Suprapubic skin (tissue), 4 donors: ENCODE measurements at regions not wholly inside any gene's neighbourhood (a gene's known extent, or its start where the extent isn't known, plus 50 kb on each side); places are given as distances from the start of the nearest gene placed in this dataset.
"Not testable (repeated sequence)": the region's sequence is repeated elsewhere in the genome, so short reads cannot be mapped to it uniquely, and the experiment has no call there.

ENCODE experiments used
- EP300 ChIP-seq: sonication (generic); formaldehyde crosslinking; IDR thresholded peaks from one replicate; pipeline ENCODE4 v1.6.1; 2017; ENCODE audit warnings: antibody characterized with exemption
- POLR2A ChIP-seq, 2 donors: fragments of 450-650 bp; IDR thresholded peaks; one replicate each; pipeline ENCODE4 v1.6.1; 2017; ENCODE audit warnings: antibody characterized with exemption in 2 of 2, mild to moderate bottlenecking in 2 of 2, moderate library complexity in 2 of 2
- POLR2AphosphoS5 ChIP-seq, 3 donors: sonication (generic); formaldehyde crosslinking; IDR thresholded peaks; one replicate each; pipeline ENCODE4 v1.6.1; 2017; ENCODE audit warnings: antibody characterized with exemption in 3 of 3
- TF ChIP-seq, protein P1 (sequence below), 2 donors: fragments of 200-600 bp in 1 of 2; fragments of 450-650 bp in 1 of 2; sonication (generic) in 1 of 2; IDR thresholded peaks; one replicate each; pipeline ENCODE4 v1.5.1; 2016 to 2019; ENCODE audit warnings: antibody characterized with exemption in 2 of 2, mild to moderate bottlenecking in 1 of 2, moderate library complexity in 1 of 2

DNA sequence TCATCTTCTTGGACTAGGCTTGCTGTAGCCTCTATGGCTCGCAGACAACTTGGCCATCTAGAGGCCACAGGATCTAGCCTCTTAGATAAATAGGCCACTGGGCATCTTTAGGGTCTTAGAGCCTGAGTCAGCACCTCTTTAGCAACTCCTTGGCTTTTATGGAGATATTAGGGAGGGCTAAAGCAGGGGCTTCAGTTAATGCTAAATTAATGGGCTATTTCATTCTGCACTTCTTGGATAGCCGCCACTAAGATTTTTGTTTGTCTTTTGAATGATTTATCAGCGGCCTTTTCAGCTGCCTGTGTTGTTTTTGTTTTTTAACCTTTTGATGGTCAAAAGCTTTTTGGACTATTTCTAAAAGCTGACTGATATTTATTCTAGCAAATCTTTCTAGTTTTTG is 118.3 kb downstream of the UNC93B1 start:
- TF ChIP-seq, protein P1, sequence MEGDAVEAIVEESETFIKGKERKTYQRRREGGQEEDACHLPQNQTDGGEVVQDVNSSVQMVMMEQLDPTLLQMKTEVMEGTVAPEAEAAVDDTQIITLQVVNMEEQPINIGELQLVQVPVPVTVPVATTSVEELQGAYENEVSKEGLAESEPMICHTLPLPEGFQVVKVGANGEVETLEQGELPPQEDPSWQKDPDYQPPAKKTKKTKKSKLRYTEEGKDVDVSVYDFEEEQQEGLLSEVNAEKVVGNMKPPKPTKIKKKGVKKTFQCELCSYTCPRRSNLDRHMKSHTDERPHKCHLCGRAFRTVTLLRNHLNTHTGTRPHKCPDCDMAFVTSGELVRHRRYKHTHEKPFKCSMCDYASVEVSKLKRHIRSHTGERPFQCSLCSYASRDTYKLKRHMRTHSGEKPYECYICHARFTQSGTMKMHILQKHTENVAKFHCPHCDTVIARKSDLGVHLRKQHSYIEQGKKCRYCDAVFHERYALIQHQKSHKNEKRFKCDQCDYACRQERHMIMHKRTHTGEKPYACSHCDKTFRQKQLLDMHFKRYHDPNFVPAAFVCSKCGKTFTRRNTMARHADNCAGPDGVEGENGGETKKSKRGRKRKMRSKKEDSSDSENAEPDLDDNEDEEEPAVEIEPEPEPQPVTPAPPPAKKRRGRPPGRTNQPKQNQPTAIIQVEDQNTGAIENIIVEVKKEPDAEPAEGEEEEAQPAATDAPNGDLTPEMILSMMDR (IDR thresholded peaks at IDR 0.05), result not testable (repeated sequence)
- TF ChIP-seq POLR2A (IDR thresholded peaks at IDR 0.05); EP300; POLR2AphosphoS5 (IDR thresholded peaks at IDR 0.05): not testable (repeated sequence)
